Panc1 (cell line): ENCODE measurements at regions not wholly inside any gene's neighbourhood (a gene's known extent, or its start where the extent isn't known, plus 50 kb on each side); places are given as distances from the start of the nearest gene placed in this dataset.

Source experiments
- ATAC-seq: fragments of 200-7000 bp; cut with Tn5 transposase; 2 replicates; pipeline ENCODE4 v1.9.1; 2020; ENCODE audit warnings: mild to moderate bottlenecking, moderate library complexity
- BruUV-seq: library from RNA; stranded (reverse); fragments of 400-500 nt; replicated peaks from 2 replicates; lab custom pipeline; 2021; lab: Mats Ljungman, UMichigan
- CTCF ChIA-PET: fragments of 300-600 bp; sonication (Branson Sonifier 250); formaldehyde crosslinking; loops from one replicate; lab custom pipeline; 2022; ENCODE audit warnings: antibody characterized with exemption; lab: Charles Lee
- POLR2A ChIA-PET: fragments of 300-600 bp; sonication (Branson Sonifier 250); formaldehyde crosslinking; loops from one replicate; lab custom pipeline; 2022; ENCODE audit warnings: antibody characterized with exemption; lab: Charles Lee
- DNase-seq: peaks from one replicate; pipeline ENCODE4 v3.0.0-alpha.2; 2010; ENCODE audit warnings: low read depth, low spot score
- H3K27ac ChIP-seq: 2 replicates; pipeline ENCODE4 v1.5.1; 2011; ENCODE audit warnings: mild to moderate bottlenecking, low read length, inconsistent platforms
- H3K27me3 ChIP-seq: fragments of 200-500 bp; sonication (Bioruptor generic); 2 replicates; pipeline ENCODE4 v1.6.0; 2014; ENCODE audit warnings: low read length, inconsistent platforms; ENCODE audit not compliant: control insufficient read depth, insufficient read depth
- H3K36me3 ChIP-seq: fragments of 200-500 bp; sonication (Bioruptor generic); 2 replicates; pipeline ENCODE4 v1.5.1; 2014; ENCODE audit warnings: inconsistent platforms, mild to moderate bottlenecking, low read length, moderate library complexity; ENCODE audit not compliant: control insufficient read depth, insufficient read depth
- H3K4me1 ChIP-seq: 2 replicates; pipeline ENCODE4 v1.5.1; 2011; ENCODE audit warnings: inconsistent platforms, mild to moderate bottlenecking, low read length, moderate library complexity; ENCODE audit not compliant: control insufficient read depth, insufficient read depth
- H3K4me3 ChIP-seq, 2 experiments: 2 replicates each; pipeline ENCODE4 v1.5.1; 2011 to 2012; ENCODE audit warnings: low read depth in 2 of 2, low read length in 2 of 2, mild to moderate bottlenecking in 2 of 2, inconsistent platforms in 1 of 2, moderate library complexity in 1 of 2
- H3K9me3 ChIP-seq: fragments of 200-500 bp; sonication (Bioruptor generic); 2 replicates; pipeline ENCODE4 v1.5.1; 2014; ENCODE audit warnings: low read depth, mild to moderate bottlenecking, inconsistent platforms, low read length, moderate library complexity; ENCODE audit not compliant: control insufficient read depth, insufficient read depth
- POLR2AphosphoS5 ChIP-seq: IDR thresholded peaks from 2 replicates; pipeline ENCODE4 v1.6.1; 2012; ENCODE audit warnings: mild to moderate bottlenecking, low read depth, low read length, moderate library complexity
- SIN3A ChIP-seq: IDR thresholded peaks from 2 replicates; pipeline ENCODE4 v1.6.1; 2012; ENCODE audit warnings: low read depth, mild to moderate bottlenecking, low read length, moderate library complexity, borderline replicate concordance; ENCODE audit not compliant: insufficient read depth
- TCF7L2 ChIP-seq: IDR thresholded peaks from 2 replicates; pipeline ENCODE4 v1.6.1; 2011; ENCODE audit warnings: mild to moderate bottlenecking, low read depth, low read length, inconsistent platforms
- in situ Hi-C: cut with HindIII; loops from 2 replicates; pipeline ENCODE4 v1.10.0; 2016; ENCODE audit warnings: low sequenced_read_pairs, low pct_unique_long_range_greater_than_20kb
- intact Hi-C: fragments of 100-400 bp; cut with micrococcal nuclease; formaldehyde crosslinking; loops from one replicate; pipeline ENCODE4 v1.10.0; 2022; ENCODE audit not compliant: unreplicated experiment
- TF ChIP-seq, protein P1 (sequence below), 2 experiments: IDR thresholded peaks; 2 replicates each; pipeline ENCODE4 v1.6.1; 2011 to 2012; ENCODE audit warnings: low read depth in 2 of 2, control low read depth in 1 of 2, low read length in 1 of 2, mild to moderate bottlenecking in 1 of 2, moderate library complexity in 1 of 2; ENCODE audit not compliant: insufficient read depth in 1 of 2
- TF ChIP-seq, protein P2 (sequence below): fragments of 450-650 bp; IDR thresholded peaks from 2 replicates; pipeline ENCODE4 v1.5.1; 2017; ENCODE audit warnings: mild to moderate bottlenecking

DNA sequence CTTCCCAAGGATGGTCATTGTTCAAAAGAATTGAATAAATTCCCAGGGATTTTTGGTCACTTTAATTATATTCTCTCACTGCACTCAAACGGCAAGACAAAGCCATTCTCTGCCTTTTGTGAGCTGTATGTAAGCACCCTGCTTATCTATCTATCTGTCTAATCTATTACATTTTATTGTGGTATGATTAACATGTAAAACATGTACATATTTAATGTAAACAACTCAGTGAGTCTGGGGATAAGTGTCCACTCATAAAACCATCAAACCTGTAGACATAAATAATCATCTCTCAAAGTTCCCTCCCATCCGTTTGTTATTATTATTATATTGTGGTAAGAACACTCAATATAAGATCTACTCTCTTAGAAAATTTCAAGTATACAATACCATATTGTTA lies 167.1 kb downstream of the CAND1 start:
- DNase-seq (no peak), ATAC-seq (no peak)
- H3K4me3 ChIP-seq, result no peak overlapping the region
- no peak overlapping the region for H3K27ac ChIP-seq
- intact Hi-C loops, result no loop called here
- no peaks in the 10 kb centered on the region for H3K9me3 ChIP-seq
- no peaks in the 10 kb centered on the region for H3K36me3 ChIP-seq
- ChIA-PET CTCF (no interaction called here), POLR2A (no interaction called here)
- TF ChIP-seq POLR2AphosphoS5, result no peak
- TF ChIP-seq TCF7L2, result no peak
- TF ChIP-seq SIN3A, result no peak
- TF ChIP-seq, protein P1, sequence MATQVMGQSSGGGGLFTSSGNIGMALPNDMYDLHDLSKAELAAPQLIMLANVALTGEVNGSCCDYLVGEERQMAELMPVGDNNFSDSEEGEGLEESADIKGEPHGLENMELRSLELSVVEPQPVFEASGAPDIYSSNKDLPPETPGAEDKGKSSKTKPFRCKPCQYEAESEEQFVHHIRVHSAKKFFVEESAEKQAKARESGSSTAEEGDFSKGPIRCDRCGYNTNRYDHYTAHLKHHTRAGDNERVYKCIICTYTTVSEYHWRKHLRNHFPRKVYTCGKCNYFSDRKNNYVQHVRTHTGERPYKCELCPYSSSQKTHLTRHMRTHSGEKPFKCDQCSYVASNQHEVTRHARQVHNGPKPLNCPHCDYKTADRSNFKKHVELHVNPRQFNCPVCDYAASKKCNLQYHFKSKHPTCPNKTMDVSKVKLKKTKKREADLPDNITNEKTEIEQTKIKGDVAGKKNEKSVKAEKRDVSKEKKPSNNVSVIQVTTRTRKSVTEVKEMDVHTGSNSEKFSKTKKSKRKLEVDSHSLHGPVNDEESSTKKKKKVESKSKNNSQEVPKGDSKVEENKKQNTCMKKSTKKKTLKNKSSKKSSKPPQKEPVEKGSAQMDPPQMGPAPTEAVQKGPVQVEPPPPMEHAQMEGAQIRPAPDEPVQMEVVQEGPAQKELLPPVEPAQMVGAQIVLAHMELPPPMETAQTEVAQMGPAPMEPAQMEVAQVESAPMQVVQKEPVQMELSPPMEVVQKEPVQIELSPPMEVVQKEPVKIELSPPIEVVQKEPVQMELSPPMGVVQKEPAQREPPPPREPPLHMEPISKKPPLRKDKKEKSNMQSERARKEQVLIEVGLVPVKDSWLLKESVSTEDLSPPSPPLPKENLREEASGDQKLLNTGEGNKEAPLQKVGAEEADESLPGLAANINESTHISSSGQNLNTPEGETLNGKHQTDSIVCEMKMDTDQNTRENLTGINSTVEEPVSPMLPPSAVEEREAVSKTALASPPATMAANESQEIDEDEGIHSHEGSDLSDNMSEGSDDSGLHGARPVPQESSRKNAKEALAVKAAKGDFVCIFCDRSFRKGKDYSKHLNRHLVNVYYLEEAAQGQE (IDR thresholded peaks at IDR 0.05; ENCODE audit: insufficient read depth in 1 of 2, low read depth in 2 of 2, low read length in 1 of 2), result no peak
- TF ChIP-seq, protein P2, sequence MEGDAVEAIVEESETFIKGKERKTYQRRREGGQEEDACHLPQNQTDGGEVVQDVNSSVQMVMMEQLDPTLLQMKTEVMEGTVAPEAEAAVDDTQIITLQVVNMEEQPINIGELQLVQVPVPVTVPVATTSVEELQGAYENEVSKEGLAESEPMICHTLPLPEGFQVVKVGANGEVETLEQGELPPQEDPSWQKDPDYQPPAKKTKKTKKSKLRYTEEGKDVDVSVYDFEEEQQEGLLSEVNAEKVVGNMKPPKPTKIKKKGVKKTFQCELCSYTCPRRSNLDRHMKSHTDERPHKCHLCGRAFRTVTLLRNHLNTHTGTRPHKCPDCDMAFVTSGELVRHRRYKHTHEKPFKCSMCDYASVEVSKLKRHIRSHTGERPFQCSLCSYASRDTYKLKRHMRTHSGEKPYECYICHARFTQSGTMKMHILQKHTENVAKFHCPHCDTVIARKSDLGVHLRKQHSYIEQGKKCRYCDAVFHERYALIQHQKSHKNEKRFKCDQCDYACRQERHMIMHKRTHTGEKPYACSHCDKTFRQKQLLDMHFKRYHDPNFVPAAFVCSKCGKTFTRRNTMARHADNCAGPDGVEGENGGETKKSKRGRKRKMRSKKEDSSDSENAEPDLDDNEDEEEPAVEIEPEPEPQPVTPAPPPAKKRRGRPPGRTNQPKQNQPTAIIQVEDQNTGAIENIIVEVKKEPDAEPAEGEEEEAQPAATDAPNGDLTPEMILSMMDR, result no peak
- in situ Hi-C loops, result no loop called here
- H3K27me3 ChIP-seq, result peaks cover 2% of the 10 kb centered on the region; the same call in 1 of the 2 replicates
- no TSS peak for BruUV-seq
- no peaks in the 10 kb centered on the region for H3K4me1 ChIP-seq

DNA sequence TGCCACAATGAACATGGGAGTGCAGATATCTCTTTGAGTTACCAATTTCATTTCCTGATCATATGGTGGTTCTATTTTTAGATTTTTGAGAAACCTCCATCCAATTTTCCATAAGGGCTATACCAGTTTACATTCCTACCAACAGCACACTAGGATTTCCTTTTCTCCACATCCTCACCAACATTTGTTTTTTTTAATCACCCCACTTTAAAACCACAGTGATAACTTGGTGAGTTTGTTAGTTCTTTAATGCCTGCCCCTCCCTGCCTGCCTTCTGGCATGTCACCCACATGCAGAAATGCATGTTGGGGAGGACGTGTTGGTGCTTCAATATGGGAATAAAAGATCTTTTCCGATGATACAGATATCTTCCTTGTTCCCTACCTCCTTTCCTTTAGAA lies 167.9 kb downstream of the CAND1 start:
- TF ChIP-seq, protein P1 (IDR thresholded peaks at IDR 0.05; ENCODE audit: insufficient read depth in 1 of 2, low read depth in 2 of 2, low read length in 1 of 2), result no peak
- TF ChIP-seq POLR2AphosphoS5 (no peak), TCF7L2 (no peak), SIN3A (no peak)
- TF ChIP-seq, protein P2, result no peak
- Histone ChIP-seq H3K36me3 (no peaks in the 10 kb centered on the region), H3K27ac (no peak overlapping the region), H3K4me3 (no peak overlapping the region), H3K9me3 (no peaks in the 10 kb centered on the region), H3K4me1 (no peaks in the 10 kb centered on the region), H3K27me3 (peaks cover 2% of the 10 kb centered on the region; the same call in 1 of the 2 replicates)
- no TSS peak for BruUV-seq
- no peak for DNase-seq
- in situ Hi-C loops (no loop called here), intact Hi-C loops (no loop called here)
- CTCF ChIA-PET, result no interaction called here
- POLR2A ChIA-PET, result no interaction called here
- ATAC-seq, result no peak
